Thyroid gland (tissue), 4 donors: ENCODE measurements at regions not wholly inside any gene's neighbourhood (a gene's known extent, or its start where the extent isn't known, plus 50 kb on each side); places are given as distances from the start of the nearest gene placed in this dataset.

ENCODE experiments used
- POLR2A ChIP-seq, 2 donors: fragments of 450-650 bp; IDR thresholded peaks; one replicate each; pipeline ENCODE4 v1.6.1; 2017; ENCODE audit warnings: antibody characterized with exemption in 2 of 2, mild to moderate bottlenecking in 2 of 2, moderate library complexity in 1 of 2
- TF ChIP-seq, protein P1 (sequence below), 6 experiments: fragments of 200-600 bp in 3 of 6; fragments of 450-650 bp in 3 of 6; sonication (generic) in 3 of 6; IDR thresholded peaks; one replicate each; pipeline ENCODE4 v1.5.1; 2016 to 2019; ENCODE audit warnings: antibody characterized with exemption in 6 of 6, mild to moderate bottlenecking in 2 of 6, inconsistent platforms in 1 of 6, moderate library complexity in 1 of 6

- TF ChIP-seq, protein P1, sequence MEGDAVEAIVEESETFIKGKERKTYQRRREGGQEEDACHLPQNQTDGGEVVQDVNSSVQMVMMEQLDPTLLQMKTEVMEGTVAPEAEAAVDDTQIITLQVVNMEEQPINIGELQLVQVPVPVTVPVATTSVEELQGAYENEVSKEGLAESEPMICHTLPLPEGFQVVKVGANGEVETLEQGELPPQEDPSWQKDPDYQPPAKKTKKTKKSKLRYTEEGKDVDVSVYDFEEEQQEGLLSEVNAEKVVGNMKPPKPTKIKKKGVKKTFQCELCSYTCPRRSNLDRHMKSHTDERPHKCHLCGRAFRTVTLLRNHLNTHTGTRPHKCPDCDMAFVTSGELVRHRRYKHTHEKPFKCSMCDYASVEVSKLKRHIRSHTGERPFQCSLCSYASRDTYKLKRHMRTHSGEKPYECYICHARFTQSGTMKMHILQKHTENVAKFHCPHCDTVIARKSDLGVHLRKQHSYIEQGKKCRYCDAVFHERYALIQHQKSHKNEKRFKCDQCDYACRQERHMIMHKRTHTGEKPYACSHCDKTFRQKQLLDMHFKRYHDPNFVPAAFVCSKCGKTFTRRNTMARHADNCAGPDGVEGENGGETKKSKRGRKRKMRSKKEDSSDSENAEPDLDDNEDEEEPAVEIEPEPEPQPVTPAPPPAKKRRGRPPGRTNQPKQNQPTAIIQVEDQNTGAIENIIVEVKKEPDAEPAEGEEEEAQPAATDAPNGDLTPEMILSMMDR (IDR thresholded peaks at IDR 0.05), result no peak
- no peak for TF ChIP-seq POLR2A (IDR thresholded peaks at IDR 0.05)
These were observed 543.1 kb downstream of the CETN3 start for GRCh38 chr5:89866410-89866809.
